GM21619 (cell line): ENCODE measurements at regions not wholly inside any gene's neighbourhood (a gene's known extent, or its start where the extent isn't known, plus 50 kb on each side); places are given as distances from the start of the nearest gene placed in this dataset.

Experiments
- ATAC-seq: cut with Tn5 transposase; IDR thresholded peaks from one replicate; pipeline ENCODE4 v1.9.1; 2021; ENCODE audit not compliant: unreplicated experiment

DNA sequence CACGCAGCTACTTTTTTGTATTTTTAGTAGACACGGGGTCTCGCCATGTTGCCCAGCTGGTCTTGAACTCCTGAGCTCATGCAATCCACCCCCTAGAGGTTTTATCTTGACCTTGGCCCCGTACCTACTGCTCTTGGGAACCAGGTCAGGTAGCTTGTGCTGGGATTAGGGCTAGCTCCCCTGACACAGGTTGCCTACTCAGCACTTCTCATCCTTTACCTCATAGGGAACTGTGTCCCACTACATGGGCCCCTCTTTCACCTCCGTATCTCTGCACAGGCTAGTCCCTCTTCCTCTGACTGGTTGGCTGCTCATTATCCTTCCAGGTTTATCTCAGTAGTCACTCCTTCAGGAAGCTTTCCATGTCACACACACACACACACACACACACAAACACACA, 58.0 kb upstream of the ITPRID1 start:
- ATAC-seq, result no peak

DNA sequence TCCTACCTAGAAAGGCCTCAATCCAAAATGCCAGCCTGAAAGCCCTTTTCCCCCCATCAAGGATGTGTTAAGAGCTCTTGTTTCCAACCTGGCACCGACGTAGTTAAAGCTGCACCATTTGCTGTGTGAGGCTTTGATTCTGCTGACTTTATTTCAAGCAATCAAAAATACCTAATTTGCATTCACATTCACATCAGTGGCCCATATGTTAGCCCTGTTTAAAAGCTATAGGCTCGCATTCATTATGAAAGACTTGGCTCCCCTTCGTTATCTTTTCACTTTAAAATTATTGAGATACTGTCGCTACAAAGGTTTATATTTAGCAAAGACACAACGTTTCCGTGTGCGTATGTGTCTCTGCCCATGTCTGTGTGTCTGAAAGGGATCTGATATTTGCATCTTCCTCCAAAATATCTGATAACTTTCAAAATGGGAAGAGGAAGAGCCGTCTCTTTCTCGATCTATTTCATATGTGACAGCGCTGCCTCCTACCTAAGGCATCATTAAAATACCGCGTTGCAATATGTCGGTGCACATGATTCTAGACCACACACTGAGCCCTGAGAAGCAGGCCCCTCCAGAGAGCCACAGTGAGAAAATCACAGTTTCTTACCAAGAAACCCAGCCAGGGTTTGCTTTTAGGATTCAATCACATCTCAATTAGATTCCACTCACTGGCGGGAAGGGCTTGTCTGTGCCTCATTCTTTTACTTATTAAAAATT, 57.1 kb upstream of the ITPRID1 start:
- no peak for ATAC-seq

DNA sequence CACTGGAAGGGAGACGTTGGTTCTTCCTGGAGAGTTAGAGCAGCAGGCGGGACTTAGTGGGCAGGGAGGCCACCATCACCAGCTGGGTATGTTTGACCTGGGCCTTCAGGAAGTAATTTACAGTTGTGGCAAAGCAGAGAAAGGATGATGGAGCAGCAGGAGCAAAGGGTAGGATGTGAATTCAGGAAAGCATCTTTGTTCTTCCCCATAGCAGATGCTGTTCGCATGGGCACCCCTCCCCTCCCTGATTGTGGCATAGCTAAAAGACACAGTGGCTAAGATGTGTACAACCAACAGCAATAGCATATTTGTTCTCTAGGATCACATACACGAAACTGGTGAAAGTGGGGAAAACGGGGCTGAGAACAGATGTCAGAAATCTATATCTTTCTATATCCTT, 56.3 kb upstream of the ITPRID1 start:
- no peak for ATAC-seq

DNA sequence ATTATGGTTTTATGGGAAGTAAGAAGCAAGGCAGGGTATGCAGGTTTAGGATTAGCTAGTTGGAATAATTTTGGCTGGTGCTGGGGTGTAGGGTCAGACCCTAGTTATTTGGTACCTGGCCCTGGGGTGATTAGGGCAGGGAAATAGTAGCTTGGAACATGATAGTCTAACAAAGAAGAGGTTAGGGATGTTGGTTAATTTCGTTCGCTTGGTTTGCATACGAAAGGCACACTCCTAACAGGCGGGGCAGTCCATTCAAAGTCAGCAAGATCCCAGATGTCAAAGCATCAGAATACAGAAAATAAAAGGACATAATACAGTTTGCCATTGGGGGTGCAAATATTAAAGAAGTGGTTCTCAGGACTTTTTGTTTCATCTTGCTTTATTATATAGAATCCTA, 55.7 kb upstream of the ITPRID1 start:
- no peak for ATAC-seq

DNA sequence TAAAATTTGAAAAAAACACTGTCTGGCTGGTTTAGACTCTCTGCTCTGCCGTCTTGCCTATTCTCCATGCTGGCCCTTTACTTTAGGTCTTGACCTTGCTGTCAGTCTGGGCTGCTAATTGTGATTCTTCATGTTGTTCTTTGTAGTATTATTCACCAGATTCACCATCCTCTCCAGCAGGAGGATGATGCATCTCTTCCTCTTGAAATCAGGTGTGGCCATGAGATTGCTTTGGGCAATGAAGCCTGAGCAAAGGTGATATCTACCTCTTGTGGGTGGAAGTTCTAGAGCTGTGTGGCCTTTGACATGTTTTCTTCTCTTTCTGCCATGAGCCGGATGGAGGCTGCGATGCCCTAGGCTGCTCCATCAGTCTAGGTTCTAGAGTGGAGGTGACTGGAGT, 51.3 kb upstream of the ITPRID1 start:
- ATAC-seq, result no peak
